ENCODE measurements at regions not wholly inside any gene's neighbourhood (a gene's known extent, or its start where the extent isn't known, plus 50 kb on each side); places are given as distances from the start of the nearest gene placed in this dataset.

GRCh38 chr2:195570329-195570728, 86.7 kb upstream of the SLC39A10 start:
- TF ChIP-seq CTCF (IDR thresholded peaks at IDR 0.05; ENCODE audit: extremely low read depth in 1 of 2, insufficient read depth in 1 of 2, low read depth in 1 of 2, low read length in 2 of 2) (no peak), EZH2 (IDR thresholded peaks at IDR 0.05; ENCODE audit: borderline replicate concordance, low read depth, low read length, severe bottlenecking) (no peak), FOS (IDR thresholded peaks at IDR 0.05; ENCODE audit: borderline replicate concordance, insufficient read depth, low read length) (no peak), POLR2A (IDR thresholded peaks at IDR 0.05; ENCODE audit: low read depth, low read length) (no peak), POLR2AphosphoS5 (IDR thresholded peaks at IDR 0.05; ENCODE audit: insufficient read depth, low read depth, low read length) (no peak), MAX (IDR thresholded peaks at IDR 0.05; ENCODE audit: insufficient read depth, insufficient read length) (no peak), JUN (IDR thresholded peaks at IDR 0.05; ENCODE audit: borderline replicate concordance, insufficient read depth, insufficient read length, low read depth) (no peak), MYC (IDR thresholded peaks at IDR 0.05; ENCODE audit: low read depth, low read length) (no peak), GATA2 (IDR thresholded peaks at IDR 0.05; ENCODE audit: insufficient read depth, insufficient read length, low read depth, low read length) (no peak)

Data from endothelial cell of umbilical vein (primary cell).